Body of pancreas (tissue), 4 donors: ENCODE measurements at regions not wholly inside any gene's neighbourhood (a gene's known extent, or its start where the extent isn't known, plus 50 kb on each side); places are given as distances from the start of the nearest gene placed in this dataset.

Experiments used
- ATAC-seq: fragments of 150-250 bp; one replicate; pipeline ENCODE4 v1.9.1; 2016
- DNase-seq, 4 donors: peaks; one replicate each; pipeline ENCODE4 v3.0.0-alpha.2; 2019
- H3K27ac ChIP-seq, 4 donors: fragments of 200-600 bp; sonication (generic); 1 replicate in 3 of 4; 2 replicates in 1 of 4; pipeline versions ENCODE4 v1.5.1 to v1.6.1; 2016 to 2019; ENCODE audit warnings: mild to moderate bottlenecking in 1 of 4, mixed read lengths in 1 of 4, moderate library complexity in 1 of 4
- H3K27me3 ChIP-seq, 2 donors: fragments of 200-600 bp; sonication (generic); one replicate each; pipeline ENCODE4 v1.6.0; 2016; ENCODE audit warnings: mild to moderate bottlenecking in 1 of 2
- H3K36me3 ChIP-seq, 2 donors: fragments of 200-600 bp; sonication (generic); replicated peaks in 1 of 2; 2 replicates each; pipeline ENCODE4 v1.5.1; 2016; ENCODE audit warnings: low read depth in 2 of 2; ENCODE audit not compliant: insufficient read depth in 1 of 2
- H3K4me1 ChIP-seq: fragments of 200-600 bp; sonication (generic); one replicate; pipeline ENCODE4 v1.6.0; 2016
- H3K4me3 ChIP-seq, 2 donors: fragments of 200-600 bp; sonication (generic); 1 replicate in 1 of 2; 2 replicates in 1 of 2; pipeline ENCODE4 v1.5.1; 2016 to 2019
- H3K9me3 ChIP-seq, 3 donors: fragments of 200-600 bp; sonication (generic); 1 replicate in 2 of 3; 2 replicates in 1 of 3; pipeline ENCODE4 v1.5.1; 2016
- CTCF ChIP-seq, 7 experiments: fragments of 450-650 bp in 4 of 7; fragments of 200-600 bp in 3 of 7; sonication (generic) in 3 of 7; IDR thresholded peaks; one replicate each; pipeline ENCODE4 v1.5.1; 2016 to 2019; ENCODE audit warnings: antibody characterized with exemption in 7 of 7
- POLR2A ChIP-seq, 3 donors: fragments of 450-650 bp; IDR thresholded peaks; one replicate each; pipeline ENCODE4 v1.6.1; 2016; ENCODE audit warnings: antibody characterized with exemption in 3 of 3, mild to moderate bottlenecking in 2 of 3
- WGBS, 2 donors: methylation state at CpG; one replicate each; pipeline ENCODE4 v1.1.5; 2017; 5-methylcytosine and 5-hydroxymethylcytosine counted together
- intact Hi-C: fragments of 100-400 bp; cut with DNase I; formaldehyde crosslinking; loops from one replicate; pipeline ENCODE4 v1.15.1; 2023

GRCh38 chr20:11573507-11573906 is 344.2 kb upstream of the BTBD3 start:
- no peak overlapping the region for H3K27ac ChIP-seq
- no peaks in the 10 kb centered on the region for H3K27me3 ChIP-seq
- WGBS, 2 donors: 71 to 75% methylated on average over 4 of the region's 4 CpGs
- H3K36me3 ChIP-seq: no peaks in the 10 kb centered on the region
- no peak overlapping the region for H3K4me3 ChIP-seq
- H3K9me3 ChIP-seq: no peaks in the 10 kb centered on the region
- ATAC-seq (no peak), DNase-seq (no peak)
- intact Hi-C loops: no loop called here
- TF ChIP-seq CTCF (IDR thresholded peaks at IDR 0.05) (no peak), POLR2A (IDR thresholded peaks at IDR 0.05) (no peak)
- no peaks in the 10 kb centered on the region for H3K4me1 ChIP-seq

- intact Hi-C loops: no loop called here
- no peak overlapping the region for H3K4me3 ChIP-seq
- no peak overlapping the region for H3K27ac ChIP-seq
- no peak for DNase-seq
- H3K27me3 ChIP-seq: no peaks in the 10 kb centered on the region
- H3K4me1 ChIP-seq: no peaks in the 10 kb centered on the region
- no peak for TF ChIP-seq POLR2A (IDR thresholded peaks at IDR 0.05)
- no peak for TF ChIP-seq CTCF (IDR thresholded peaks at IDR 0.05)
- WGBS, 2 donors: 49 to 67% methylated on average over 2 of the region's 2 CpGs
- no peak for ATAC-seq
- no peaks in the 10 kb centered on the region for H3K36me3 ChIP-seq
- H3K9me3 ChIP-seq: no peaks in the 10 kb centered on the region
Observed at GRCh38 chr20:11581271-11581670, 336.4 kb upstream of the BTBD3 start.

GRCh38 chr20:11582060-11582459 is 335.6 kb upstream of the BTBD3 start:
- TF ChIP-seq CTCF (IDR thresholded peaks at IDR 0.05): no peak
- TF ChIP-seq POLR2A (IDR thresholded peaks at IDR 0.05): no peak

GRCh38 chr20:11585752-11586352 is 331.8 kb upstream of the BTBD3 start:
- H3K27ac ChIP-seq: no peak overlapping the region
- intact Hi-C loops: no loop called here
- H3K36me3 ChIP-seq: no peaks in the 10 kb centered on the region
- no peaks in the 10 kb centered on the region for H3K27me3 ChIP-seq
- TF ChIP-seq POLR2A (IDR thresholded peaks at IDR 0.05): no peak
- TF ChIP-seq CTCF (IDR thresholded peaks at IDR 0.05): peak in 6 of 7 experiments; percentile 16 to 24 (median 20)
- ATAC-seq (no peak), DNase-seq (no peak)
- H3K4me3 ChIP-seq: no peak overlapping the region
- WGBS, 2 donors: 6 to 13% methylated on average over 3 of the region's 3 CpGs
- no peaks in the 10 kb centered on the region for H3K4me1 ChIP-seq
- no peaks in the 10 kb centered on the region for H3K9me3 ChIP-seq

More at GRCh38 chr20:11582060-11582459, 335.6 kb upstream of the BTBD3 start:
- Histone ChIP-seq H3K27ac (no peak overlapping the region), H3K9me3 (no peaks in the 10 kb centered on the region), H3K36me3 (no peaks in the 10 kb centered on the region), H3K4me1 (no peaks in the 10 kb centered on the region), H3K4me3 (no peak overlapping the region), H3K27me3 (no peaks in the 10 kb centered on the region)
- intact Hi-C loops: no loop called here
- DNase-seq (no peak), ATAC-seq (no peak)
- WGBS, 2 donors: 45 to 64% methylated on average over 2 of the region's 2 CpGs

DNA sequence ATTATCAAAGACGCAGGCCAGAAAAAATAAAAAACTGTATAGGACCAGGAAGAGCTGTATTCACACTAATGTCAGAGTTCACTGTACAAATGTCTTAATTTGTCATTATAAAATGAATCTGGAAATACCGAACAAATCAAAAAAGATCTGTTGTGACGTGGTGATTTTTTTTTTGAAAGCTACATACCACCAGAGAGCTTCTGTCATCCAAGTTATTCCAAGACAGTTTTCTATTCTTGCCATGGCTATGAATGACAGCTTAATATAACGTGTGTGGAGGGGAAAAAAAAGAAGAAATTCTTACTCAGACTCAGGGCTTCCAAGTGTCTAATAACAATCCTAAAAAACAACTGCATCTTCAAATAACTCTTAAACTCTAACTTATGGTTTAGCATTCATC is 328.8 kb upstream of the BTBD3 start:
- DNase-seq: no peak
- H3K27me3 ChIP-seq: no peaks in the 10 kb centered on the region
- H3K4me3 ChIP-seq: no peak overlapping the region
- intact Hi-C loops: no loop called here
- ATAC-seq: no peak
- WGBS, 2 donors: 56 to 67% methylated on average over 4 of the region's 4 CpGs
- H3K9me3 ChIP-seq: no peaks in the 10 kb centered on the region
- TF ChIP-seq POLR2A (IDR thresholded peaks at IDR 0.05) (no peak), CTCF (IDR thresholded peaks at IDR 0.05) (no peak)
- no peaks in the 10 kb centered on the region for H3K36me3 ChIP-seq
- H3K27ac ChIP-seq: no peak overlapping the region
- H3K4me1 ChIP-seq: no peaks in the 10 kb centered on the region
